ENCODE measurements at regions not wholly inside any gene's neighbourhood (a gene's known extent, or its start where the extent isn't known, plus 50 kb on each side); places are given as distances from the start of the nearest gene placed in this dataset.
A peak's percentile ranks its signal among the peaks of the same experiment; 100 is the strongest.
"Not testable (repeated sequence)": the region's sequence is repeated elsewhere in the genome, so short reads cannot be mapped to it uniquely, and the experiment has no call there.

- no peak for DNase-seq
Measured at GRCh38 chr6:137787016-137787415, 80.0 kb upstream of the TNFAIP3 start.

- no peak for DNase-seq
Measured at GRCh38 chr6:137788248-137788647, 78.8 kb upstream of the TNFAIP3 start.

- no peak for DNase-seq
Measured at GRCh38 chr6:137791281-137792159, 75.5 kb upstream of the TNFAIP3 start.

- DNase-seq = no peak
Measured at GRCh38 chr6:137792160-137793033, 74.7 kb upstream of the TNFAIP3 start.

GRCh38 chr6:137793805-137794515 is 73.1 kb upstream of the TNFAIP3 start:
- no peak for DNase-seq

GRCh38 chr6:137794516-137795201 is 72.4 kb upstream of the TNFAIP3 start:
- DNase-seq = no peak

GRCh38 chr6:137795501-137795900 is 71.6 kb upstream of the TNFAIP3 start:
- DNase-seq = no peak

GRCh38 chr6:137798261-137798660 is 68.8 kb upstream of the TNFAIP3 start:
- DNase-seq = no peak

- no peak for DNase-seq
Measured at GRCh38 chr6:137798846-137799245, 68.2 kb upstream of the TNFAIP3 start.

- DNase-seq = peak; percentile 59
Measured at GRCh38 chr6:137799950-137800568, 67.0 kb upstream of the TNFAIP3 start.

GRCh38 chr6:137800762-137801161 is 66.3 kb upstream of the TNFAIP3 start:
- no peak for DNase-seq

GRCh38 chr6:137801352-137802114 is 65.5 kb upstream of the TNFAIP3 start:
- DNase-seq = no peak

- DNase-seq = no peak
Measured at GRCh38 chr6:137802408-137803182, 64.5 kb upstream of the TNFAIP3 start.

GRCh38 chr6:137804637-137805036 is 62.4 kb upstream of the TNFAIP3 start:
- no peak for DNase-seq

GRCh38 chr6:137805622-137806021 is 61.4 kb upstream of the TNFAIP3 start:
- DNase-seq = no peak

- no peak for DNase-seq
Measured at GRCh38 chr6:137806914-137807682, 60.0 kb upstream of the TNFAIP3 start.

- DNase-seq = no peak
Measured at GRCh38 chr6:137808191-137808590, 58.9 kb upstream of the TNFAIP3 start.

GRCh38 chr6:137808836-137809315 is 58.2 kb upstream of the TNFAIP3 start:
- DNase-seq = no peak

GRCh38 chr6:137809895-137810553 is 57.0 kb upstream of the TNFAIP3 start:
- DNase-seq = not testable (repeated sequence)

Measured in activated gamma-delta T cell treated with Interleukin-2 at 50 U/mL for 16 hours (primary cell).